DMS153 treated with DMSO at 0.1 percent for 48 hours (cell line): ENCODE measurements at regions not wholly inside any gene's neighbourhood (a gene's known extent, or its start where the extent isn't known, plus 50 kb on each side); places are given as distances from the start of the nearest gene placed in this dataset.
"Not testable (repeated sequence)": the region's sequence is repeated elsewhere in the genome, so short reads cannot be mapped to it uniquely, and the experiment has no call there.

Experiments used
- DNase-seq: peaks from one replicate; lab custom pipeline; 2025; ENCODE audit not compliant: unreplicated experiment; lab: John Stamatoyannopoulos, UW

DNA sequence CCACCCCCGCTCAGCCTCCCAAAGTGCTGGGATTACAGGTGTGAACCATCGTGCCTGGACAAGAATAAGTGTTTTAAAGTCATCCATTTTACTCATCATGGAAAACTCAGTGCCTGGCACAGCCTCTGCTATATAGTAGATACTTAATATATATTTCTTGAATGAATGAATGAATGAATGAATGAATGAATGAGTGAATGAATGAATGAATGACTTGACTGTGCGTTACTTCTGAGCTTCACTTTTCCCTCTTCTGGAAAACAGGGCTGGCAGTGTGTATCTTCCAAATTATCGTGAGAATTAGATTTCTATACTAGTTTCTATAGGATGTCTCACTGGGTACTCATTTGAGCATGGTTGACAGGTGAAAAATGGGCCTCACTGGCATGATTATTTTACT is 307.3 kb upstream of the ERCC4 start:
- no peak for DNase-seq

- no peak for DNase-seq
These were observed 306.8 kb upstream of the ERCC4 start for GRCh38 chr16:13613165-13613564.

GRCh38 chr16:13621639-13622038 is 298.3 kb upstream of the ERCC4 start:
- DNase-seq, result no peak

GRCh38 chr16:13628156-13628555 is 291.8 kb upstream of the ERCC4 start:
- DNase-seq, result no peak

DNA sequence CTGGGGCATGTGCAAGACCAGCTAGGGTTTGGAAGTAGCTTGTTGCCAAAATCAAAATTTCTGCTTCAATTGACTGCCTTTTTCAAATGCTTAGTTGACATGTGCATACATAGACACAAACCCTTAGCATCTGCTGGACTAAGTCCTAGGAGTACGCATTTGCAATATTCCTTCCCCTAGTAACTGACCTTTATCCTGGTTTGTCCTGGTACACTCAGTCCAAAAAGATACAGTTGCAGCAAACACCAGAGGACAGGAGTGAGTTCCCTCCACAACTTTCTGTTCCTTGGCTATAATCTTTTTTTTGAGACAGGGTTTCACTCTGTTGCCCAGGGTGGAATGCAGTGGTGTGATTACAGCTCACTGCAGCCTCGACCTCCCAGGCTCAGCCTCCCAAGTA is 290.2 kb upstream of the ERCC4 start:
- DNase-seq, result no peak

DNA sequence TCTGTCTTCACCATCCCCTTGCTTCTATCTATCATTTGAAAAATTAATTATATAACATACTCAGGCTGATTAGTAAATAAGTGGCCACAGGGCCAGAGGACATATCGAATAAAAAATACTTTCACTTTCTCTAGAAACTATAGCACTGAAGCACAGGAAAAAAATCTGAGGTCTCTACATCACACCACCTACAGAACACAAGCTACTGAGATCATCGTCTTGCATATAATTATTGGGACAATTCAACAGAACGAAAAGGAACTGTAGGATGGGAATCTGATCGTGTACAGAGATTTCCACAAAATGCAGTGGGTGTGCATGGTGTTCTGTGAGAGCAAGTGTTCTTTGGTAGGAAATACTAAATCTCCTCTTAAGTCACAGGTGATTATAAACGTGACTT is 289.6 kb upstream of the ERCC4 start:
- DNase-seq, result no peak

DNA sequence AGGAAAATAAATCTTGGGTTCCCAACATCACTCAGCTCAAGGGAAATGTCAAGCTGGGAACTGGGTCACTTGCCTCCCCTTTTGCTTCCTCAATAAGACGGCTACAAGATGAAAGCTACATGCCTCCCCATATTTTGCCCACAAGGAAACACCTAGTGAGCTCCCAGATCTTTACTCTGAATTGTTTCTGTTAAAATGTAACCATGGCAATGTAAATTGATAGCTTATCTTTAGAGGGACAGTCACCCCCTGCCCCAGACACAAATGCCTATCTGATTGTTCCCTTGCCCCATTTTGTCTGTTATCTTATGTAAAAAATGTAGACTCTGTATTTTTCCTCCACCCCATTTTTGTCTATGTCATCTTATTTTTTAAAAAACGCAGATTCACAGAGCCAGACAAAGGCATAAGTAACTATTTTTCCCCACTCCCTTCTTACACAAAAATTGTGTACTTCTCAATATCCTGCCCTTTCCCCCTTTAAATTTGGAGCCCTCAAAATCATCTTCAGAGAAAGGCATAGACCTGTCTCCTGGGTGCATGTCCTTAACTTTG is 288.7 kb upstream of the ERCC4 start:
- DNase-seq, result no peak

- DNase-seq, result no peak
These were observed 288.0 kb upstream of the ERCC4 start for GRCh38 chr16:13631916-13632315.

DNA sequence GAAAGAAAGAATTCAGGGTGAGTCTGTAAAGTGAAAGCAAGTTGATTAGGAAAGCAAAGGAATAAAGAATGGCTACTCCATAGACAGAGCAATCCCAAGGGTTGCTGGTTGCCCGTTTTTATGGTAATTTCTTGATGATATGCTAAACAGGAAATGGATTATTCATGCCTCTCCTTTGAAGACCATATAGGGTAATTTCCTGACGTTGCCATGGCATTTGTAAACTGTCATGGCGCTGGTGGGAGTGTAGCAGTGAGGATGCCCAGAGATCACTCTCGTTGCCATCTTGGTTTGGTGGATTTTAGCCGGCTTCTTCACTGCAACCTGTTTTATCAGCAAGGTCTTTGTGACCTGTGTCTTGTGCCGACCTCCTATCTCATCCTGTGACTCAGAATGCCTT is 287.4 kb upstream of the ERCC4 start:
- DNase-seq, result not testable (repeated sequence)

DNA sequence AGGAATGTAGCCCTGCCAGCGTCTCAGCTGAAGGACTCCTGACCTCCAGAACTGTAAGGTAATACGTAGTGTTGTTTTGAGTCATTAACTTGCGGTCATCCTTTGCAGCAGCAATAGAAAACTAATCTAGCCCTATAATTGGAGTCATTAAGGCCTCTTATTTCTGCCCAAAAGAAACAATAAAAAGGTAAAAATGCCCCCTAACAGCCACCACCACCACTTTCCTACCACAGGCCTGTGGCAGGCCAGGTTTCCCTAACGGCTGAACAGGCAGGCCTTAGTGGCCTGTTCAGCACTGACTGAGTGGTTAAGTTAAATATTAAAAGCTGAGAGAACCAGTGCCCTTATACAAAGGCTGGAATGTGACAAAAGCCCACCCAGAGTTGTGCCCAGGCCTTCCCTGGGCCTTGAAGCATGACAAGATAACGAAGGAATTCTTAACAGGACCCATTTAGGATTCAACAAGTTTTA is 286.5 kb upstream of the ERCC4 start:
- no peak for DNase-seq

- no peak for DNase-seq
These were observed 285.7 kb upstream of the ERCC4 start for GRCh38 chr16:13634253-13634652.

- DNase-seq, result no peak
These were observed 285.0 kb upstream of the ERCC4 start for GRCh38 chr16:13634959-13635358.

GRCh38 chr16:13638218-13638617 is 281.7 kb upstream of the ERCC4 start:
- DNase-seq, result no peak

DNA sequence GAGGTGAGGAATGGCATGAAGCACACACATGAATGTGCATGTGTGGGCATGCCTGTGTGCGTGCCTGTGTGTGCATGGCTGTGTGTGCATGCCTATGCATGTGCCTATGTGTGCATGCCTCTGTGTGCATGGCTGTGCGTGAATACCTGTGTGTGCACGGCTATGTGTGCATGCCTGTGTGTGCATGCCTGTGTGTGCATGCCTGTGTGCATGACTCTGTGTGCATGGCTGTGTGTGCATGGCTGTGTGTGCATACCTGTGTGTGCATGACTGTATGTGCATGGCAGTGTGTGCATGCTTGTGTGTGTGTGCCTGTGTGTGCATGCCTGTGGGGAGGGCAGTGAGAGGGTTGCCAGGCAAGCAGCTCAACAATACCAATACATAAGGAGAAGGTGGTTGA is 276.5 kb upstream of the ERCC4 start:
- DNase-seq, result no peak

DNA sequence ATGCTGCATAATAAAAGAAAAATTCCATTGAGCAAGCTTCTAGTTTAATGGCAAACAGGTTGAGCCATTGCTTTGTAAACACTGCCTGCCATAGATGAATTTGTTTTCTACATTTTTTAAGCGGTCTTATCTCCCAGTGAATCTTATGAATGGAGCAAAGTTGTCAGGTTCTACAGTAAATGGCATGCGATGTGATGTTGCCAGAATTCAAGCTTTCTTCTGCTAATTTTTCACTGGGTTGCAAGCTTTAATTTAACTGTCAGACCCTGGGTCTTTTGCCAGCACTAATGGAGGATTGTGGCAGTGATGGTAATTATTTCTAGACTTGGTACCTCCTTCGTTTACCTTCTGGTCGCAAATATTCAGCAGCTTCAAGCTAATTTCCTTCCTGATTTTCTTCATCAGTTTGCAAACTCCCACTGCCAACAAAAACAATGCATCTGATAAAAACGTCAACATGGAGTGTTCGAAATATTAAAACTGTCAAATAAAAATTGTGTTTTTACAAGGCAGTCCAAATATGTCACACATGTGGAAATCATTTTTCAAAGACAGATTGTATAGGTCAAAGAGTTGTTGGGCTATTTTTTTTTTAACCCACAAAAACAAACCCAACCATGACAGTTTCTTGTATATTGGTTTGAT is 274.2 kb upstream of the ERCC4 start:
- DNase-seq, result no peak

- DNase-seq, result no peak
These were observed 259.1 kb upstream of the ERCC4 start for GRCh38 chr16:13660807-13661206.

DNA sequence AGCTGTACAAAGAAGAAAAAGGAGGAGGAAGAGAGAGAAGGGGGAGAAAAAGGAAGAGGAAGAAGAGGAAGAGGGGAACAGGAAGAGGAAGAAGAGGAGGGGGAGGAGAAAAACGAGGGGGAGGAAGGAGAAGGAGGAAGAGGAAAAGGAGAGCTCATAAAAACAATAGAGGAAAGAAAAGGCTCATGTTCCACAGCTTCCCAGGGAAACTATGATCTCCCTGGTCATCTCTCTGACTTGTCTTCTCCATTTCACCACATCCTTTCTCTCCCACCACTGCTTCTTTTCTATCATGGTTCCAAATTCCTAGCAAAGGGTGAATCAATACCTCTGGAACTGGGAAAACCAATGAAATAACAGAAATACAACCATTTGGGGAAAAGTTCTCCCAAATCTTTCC is 254.1 kb upstream of the ERCC4 start:
- no peak for DNase-seq

DNA sequence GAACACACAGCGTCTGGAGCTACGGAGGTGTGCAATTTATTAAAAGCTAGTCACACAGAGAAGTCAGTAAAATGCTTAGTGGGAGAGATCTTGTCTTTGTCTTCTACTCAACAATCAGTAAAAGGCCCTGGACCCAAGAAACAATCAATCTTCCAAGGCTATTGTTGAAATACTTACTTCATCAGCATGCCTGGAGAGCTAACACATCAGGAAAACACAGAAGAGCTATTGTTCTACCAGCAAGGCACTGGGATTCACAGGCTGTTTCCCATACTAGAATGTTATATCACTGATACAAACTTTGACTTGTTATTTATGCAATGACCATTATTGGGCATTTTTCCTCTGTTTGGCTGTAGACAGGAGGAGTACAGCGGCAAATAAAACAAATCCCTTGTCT is 247.8 kb upstream of the ERCC4 start:
- no peak for DNase-seq

DNA sequence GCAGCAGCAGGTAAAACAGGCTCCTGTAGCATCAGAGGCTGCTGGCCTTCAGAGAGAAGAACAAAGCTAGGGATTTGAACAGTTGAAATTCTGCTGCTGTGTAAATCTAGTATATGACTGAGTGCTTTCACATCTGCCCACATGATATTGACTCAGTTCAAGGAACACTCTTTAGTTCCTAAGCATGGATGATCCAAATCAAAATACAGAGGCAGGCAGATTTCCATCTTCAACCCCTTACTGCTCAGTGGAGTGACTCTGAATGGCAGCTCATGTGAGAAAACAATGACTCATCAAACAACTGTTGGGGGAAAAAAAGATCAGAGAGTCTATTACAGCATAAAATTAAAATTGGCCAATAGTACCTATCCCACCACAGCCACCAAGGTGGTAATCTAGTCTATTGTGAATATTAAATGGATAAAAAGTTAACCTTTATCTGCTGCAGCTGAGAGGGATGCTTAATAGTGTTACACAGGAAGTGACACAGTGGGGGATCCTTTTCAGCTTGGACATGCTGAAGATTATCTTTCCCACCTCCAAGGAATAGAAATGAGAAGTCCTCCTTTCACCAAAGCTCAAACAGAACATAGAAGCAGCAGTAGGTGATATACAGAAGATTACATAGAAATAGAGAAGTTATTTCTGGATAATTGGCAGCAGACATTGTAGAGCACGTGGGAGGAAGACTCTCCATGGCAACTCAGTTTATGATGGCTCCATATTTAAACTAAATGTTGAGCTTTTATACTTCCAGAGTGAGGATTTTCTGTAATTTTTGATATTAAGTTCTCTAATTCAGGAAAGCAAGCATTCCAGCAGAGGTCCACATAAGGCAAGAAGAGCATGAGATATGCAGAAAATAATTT is 239.7 kb upstream of the ERCC4 start:
- no peak for DNase-seq

- DNase-seq, result no peak
These were observed 235.0 kb upstream of the ERCC4 start for GRCh38 chr16:13684819-13685563.

DNA sequence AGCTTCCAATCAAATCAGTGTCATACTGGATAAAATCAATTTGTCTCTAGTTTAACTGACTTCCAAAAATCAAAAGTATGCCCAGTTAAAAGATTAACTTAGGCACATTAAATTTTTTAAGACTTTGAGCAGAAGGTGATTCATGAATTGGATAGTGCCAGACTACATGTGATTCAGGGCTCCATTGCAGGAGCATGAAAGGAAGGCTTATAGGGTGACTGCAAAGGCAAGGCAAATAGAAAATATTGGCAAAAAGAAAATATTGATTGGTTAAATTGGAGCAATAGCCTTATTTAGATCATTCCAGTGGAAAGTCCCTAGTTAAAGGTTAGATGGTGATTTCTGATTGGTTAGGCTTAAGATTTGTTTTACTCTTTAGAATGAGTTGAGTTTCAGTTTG is 223.9 kb upstream of the ERCC4 start:
- no peak for DNase-seq

DNA sequence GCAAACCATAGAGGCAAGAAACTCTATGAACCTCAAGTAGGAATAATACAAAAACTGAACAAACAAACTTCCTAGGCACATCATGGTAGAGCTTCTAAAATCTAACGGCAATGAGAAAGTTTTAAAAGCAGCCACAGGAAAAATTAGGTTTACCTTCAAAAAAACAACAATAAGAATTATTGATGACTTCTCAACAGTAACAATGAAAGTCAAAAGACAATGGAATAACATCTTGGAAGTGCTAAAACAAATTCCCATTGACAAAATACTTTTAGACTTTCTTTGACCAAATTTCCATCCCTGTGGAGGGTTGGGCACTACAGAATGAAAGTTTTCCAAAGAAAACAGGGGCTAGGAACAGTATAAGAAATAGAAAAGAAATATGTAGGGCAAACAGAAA is 222.9 kb upstream of the ERCC4 start:
- no peak for DNase-seq
